ENCODE measurements at regions not wholly inside any gene's neighbourhood (a gene's known extent, or its start where the extent isn't known, plus 50 kb on each side); places are given as distances from the start of the nearest gene placed in this dataset.

GRCh38 chr6:25086500-25087091, 150.8 kb upstream of the RIPOR2 start:
- Histone ChIP-seq H4K20me1 (ENCODE audit: low read depth) (no peaks in the 10 kb centered on the region), H3K9ac (no peak overlapping the region), H3K4me1 (no peaks in the 10 kb centered on the region), H3K9me3 (ENCODE audit: low read depth) (no peaks in the 10 kb centered on the region), H3K79me2 (ENCODE audit: low read depth) (no peaks in the 10 kb centered on the region), H2AFZ (replicated peaks) (no peak overlapping the region), H3K4me3 (no peak overlapping the region), H3K27me3 (no peaks in the 10 kb centered on the region), H3F3A (ENCODE audit: low read depth) (no peaks in the 10 kb centered on the region), H3K36me3 (no peaks in the 10 kb centered on the region), H3K4me2 (no peak overlapping the region), H3K27ac (no peak overlapping the region)
- Mint-ChIP-seq H3K9me3 (no peaks in the 10 kb centered on the region), H3K4me1 (no peaks in the 10 kb centered on the region), H3K27me3 (ENCODE audit: insufficient read depth, low read depth) (no peaks in the 10 kb centered on the region), H3K4me3 (no peak overlapping the region), H3K36me3 (no peaks in the 10 kb centered on the region), H3K27ac (no peak overlapping the region)
- DNase-seq (ENCODE audit: low spot score) = no peak
- no peak for TF ChIP-seq EZH2phosphoT487 (IDR thresholded peaks at IDR 0.05)
- TF ChIP-seq EZH2 (IDR thresholded peaks at IDR 0.05) = no peak
- no peak for TF ChIP-seq CTCF (IDR thresholded peaks at IDR 0.05)

DNA sequence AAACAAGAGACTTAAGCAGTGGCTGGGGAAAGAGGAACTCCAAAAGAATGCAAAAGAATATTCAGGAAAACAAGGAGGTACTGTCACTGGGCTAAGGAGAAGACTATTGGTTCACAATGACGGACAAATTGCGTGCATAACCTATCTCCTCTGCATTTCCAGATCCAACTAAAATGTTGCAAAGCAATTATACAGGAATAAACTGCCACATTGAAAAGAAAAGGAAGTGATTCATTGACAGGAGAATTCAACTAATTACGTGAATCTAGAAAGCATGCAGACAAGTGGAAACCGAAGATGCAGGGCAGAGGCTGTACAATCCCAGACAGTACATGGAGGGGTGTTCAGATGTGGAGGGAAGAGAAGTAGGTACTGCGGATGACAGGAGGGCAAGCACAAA, 152.8 kb upstream of the RIPOR2 start:
- H4K20me1 ChIP-seq (ENCODE audit: low read depth) = no peaks in the 10 kb centered on the region
- no peak for DNase-seq (ENCODE audit: low spot score)
- Mint-ChIP-seq H3K27me3 (ENCODE audit: insufficient read depth, low read depth) (no peaks in the 10 kb centered on the region), H3K36me3 (no peaks in the 10 kb centered on the region), H3K9me3 (no peaks in the 10 kb centered on the region), H3K4me1 (no peaks in the 10 kb centered on the region), H3K4me3 (no peak overlapping the region), H3K27ac (no peak overlapping the region)
- H3K9ac ChIP-seq = no peak overlapping the region
- H3K4me3 ChIP-seq = no peak overlapping the region
- no peaks in the 10 kb centered on the region for H3F3A ChIP-seq (ENCODE audit: low read depth)
- no peak overlapping the region for H3K4me2 ChIP-seq
- H3K4me1 ChIP-seq = no peaks in the 10 kb centered on the region
- H3K79me2 ChIP-seq (ENCODE audit: low read depth) = no peaks in the 10 kb centered on the region
- H3K27me3 ChIP-seq = no peaks in the 10 kb centered on the region
- no peaks in the 10 kb centered on the region for H3K9me3 ChIP-seq (ENCODE audit: low read depth)
- H3K27ac ChIP-seq = no peak overlapping the region
- no peak for TF ChIP-seq CTCF (IDR thresholded peaks at IDR 0.05)
- no peak for TF ChIP-seq EZH2 (IDR thresholded peaks at IDR 0.05)
- TF ChIP-seq EZH2phosphoT487 (IDR thresholded peaks at IDR 0.05) = no peak
- H3K36me3 ChIP-seq = no peaks in the 10 kb centered on the region
- H2AFZ ChIP-seq (replicated peaks) = peak overlapping the region; percentile 1

DNA sequence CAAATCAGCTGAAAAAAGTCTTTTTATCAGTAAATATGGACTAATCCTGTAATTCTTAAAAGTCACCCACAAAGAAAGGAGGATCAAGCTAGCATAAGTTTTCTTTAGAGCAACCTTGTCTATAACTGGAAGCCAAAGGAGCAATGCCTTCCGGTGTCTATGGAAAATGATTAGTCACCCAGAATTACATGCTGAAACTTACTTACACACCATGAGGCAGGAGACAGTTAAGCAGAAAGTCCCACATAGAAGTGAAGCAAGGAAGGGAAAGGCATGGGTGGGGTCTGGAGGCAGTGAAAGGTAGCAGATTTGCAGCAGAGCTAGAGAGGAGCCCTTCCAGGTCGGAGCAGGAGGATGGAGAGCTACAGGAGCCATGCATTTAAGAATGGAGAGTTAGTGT, 153.7 kb upstream of the RIPOR2 start:
- Histone ChIP-seq H3K4me2 (no peak overlapping the region), H3K79me2 (ENCODE audit: low read depth) (no peaks in the 10 kb centered on the region), H3K27ac (no peak overlapping the region), H3K9me3 (ENCODE audit: low read depth) (no peaks in the 10 kb centered on the region), H3K4me1 (no peaks in the 10 kb centered on the region), H3K27me3 (no peaks in the 10 kb centered on the region), H3F3A (ENCODE audit: low read depth) (no peaks in the 10 kb centered on the region), H3K36me3 (no peaks in the 10 kb centered on the region), H4K20me1 (ENCODE audit: low read depth) (no peaks in the 10 kb centered on the region), H3K9ac (no peak overlapping the region), H2AFZ (replicated peaks) (no peak overlapping the region), H3K4me3 (no peak overlapping the region)
- no peaks in the 10 kb centered on the region for H3K9me3 Mint-ChIP-seq
- no peaks in the 10 kb centered on the region for H3K4me1 Mint-ChIP-seq
- no peak for DNase-seq (ENCODE audit: low spot score)
- no peaks in the 10 kb centered on the region for H3K27me3 Mint-ChIP-seq (ENCODE audit: insufficient read depth, low read depth)
- TF ChIP-seq EZH2phosphoT487 (IDR thresholded peaks at IDR 0.05) (no peak), CTCF (IDR thresholded peaks at IDR 0.05) (no peak), EZH2 (IDR thresholded peaks at IDR 0.05) (no peak)
- H3K36me3 Mint-ChIP-seq = no peaks in the 10 kb centered on the region
- H3K27ac Mint-ChIP-seq = no peak overlapping the region
- no peak overlapping the region for H3K4me3 Mint-ChIP-seq

All from neural progenitor cell (in vitro differentiated cells).